ENCODE measurements at regions not wholly inside any gene's neighbourhood (a gene's known extent, or its start where the extent isn't known, plus 50 kb on each side); places are given as distances from the start of the nearest gene placed in this dataset.

GRCh38 chrX:30504309-30504708 is 73.3 kb downstream of the TASL start:
- TF ChIP-seq CTCF (IDR thresholded peaks at IDR 0.05; ENCODE audit: low read depth, low read length), result no peak
- TF ChIP-seq MYC (IDR thresholded peaks at IDR 0.05; ENCODE audit: low read depth, low read length), result no peak
- TF ChIP-seq, protein P1, sequence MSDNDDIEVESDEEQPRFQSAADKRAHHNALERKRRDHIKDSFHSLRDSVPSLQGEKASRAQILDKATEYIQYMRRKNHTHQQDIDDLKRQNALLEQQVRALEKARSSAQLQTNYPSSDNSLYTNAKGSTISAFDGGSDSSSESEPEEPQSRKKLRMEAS (IDR thresholded peaks at IDR 0.05; ENCODE audit: low read depth, low read length), result no peak
- TF ChIP-seq POLR2A (IDR thresholded peaks at IDR 0.05; ENCODE audit: extremely low read depth, insufficient read length), result no peak
- peak; percentile 40 for DNase-seq (ENCODE audit: low read depth)
- H3K4me3 ChIP-seq (ENCODE audit: low read depth, low read length), result no peak overlapping the region

- no peak overlapping the region for H3K4me3 ChIP-seq (ENCODE audit: low read depth, low read length)
- TF ChIP-seq CTCF (IDR thresholded peaks at IDR 0.05; ENCODE audit: low read depth, low read length) (no peak), POLR2A (IDR thresholded peaks at IDR 0.05; ENCODE audit: extremely low read depth, insufficient read length) (no peak), MYC (IDR thresholded peaks at IDR 0.05; ENCODE audit: low read depth, low read length) (no peak)
- TF ChIP-seq, protein P1 (IDR thresholded peaks at IDR 0.05; ENCODE audit: low read depth, low read length), result no peak
- no peak for DNase-seq (ENCODE audit: low read depth)
Observed at GRCh38 chrX:30495468-30495867, 82.1 kb downstream of the TASL start.

DNA sequence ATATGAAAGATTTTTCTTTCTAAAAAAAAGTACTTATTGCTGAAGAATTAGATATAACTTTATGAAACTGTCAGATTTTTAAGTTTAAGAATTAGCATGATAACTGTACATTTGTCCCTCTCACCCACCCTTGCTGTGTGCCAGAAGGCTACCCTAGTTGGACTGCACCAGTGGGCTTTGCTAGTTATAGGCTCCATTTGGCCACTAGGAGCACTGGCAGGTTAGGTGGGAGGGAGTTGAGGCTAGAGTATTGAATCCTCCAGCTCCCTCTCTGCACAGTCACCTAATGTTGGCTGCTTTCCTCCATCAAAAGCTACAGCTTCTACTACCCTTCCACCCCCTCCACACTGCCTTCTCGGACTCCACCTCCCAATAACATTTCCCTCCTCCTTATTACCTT is 84.2 kb downstream of the TASL start:
- TF ChIP-seq CTCF (IDR thresholded peaks at IDR 0.05; ENCODE audit: low read depth, low read length), result no peak
- TF ChIP-seq POLR2A (IDR thresholded peaks at IDR 0.05; ENCODE audit: extremely low read depth, insufficient read length), result no peak
- TF ChIP-seq, protein P1 (IDR thresholded peaks at IDR 0.05; ENCODE audit: low read depth, low read length), result no peak
- no peak for TF ChIP-seq MYC (IDR thresholded peaks at IDR 0.05; ENCODE audit: low read depth, low read length)
- no peak for DNase-seq (ENCODE audit: low read depth)
- H3K4me3 ChIP-seq (ENCODE audit: low read depth, low read length), result no peak overlapping the region

GRCh38 chrX:30489323-30489722 is 88.2 kb downstream of the TASL start:
- no peak overlapping the region for H3K4me3 ChIP-seq (ENCODE audit: low read depth, low read length)
- TF ChIP-seq, protein P1 (IDR thresholded peaks at IDR 0.05; ENCODE audit: low read depth, low read length), result no peak
- peak; percentile 11 for TF ChIP-seq CTCF (IDR thresholded peaks at IDR 0.05; ENCODE audit: low read depth, low read length)
- DNase-seq (ENCODE audit: low read depth), result peak; percentile 36

GRCh38 chrX:30488092-30488491 is 89.5 kb downstream of the TASL start:
- peak; percentile 26 for DNase-seq (ENCODE audit: low read depth)
- TF ChIP-seq MYC (IDR thresholded peaks at IDR 0.05; ENCODE audit: low read depth, low read length) (no peak), CTCF (IDR thresholded peaks at IDR 0.05; ENCODE audit: low read depth, low read length) (no peak), POLR2A (IDR thresholded peaks at IDR 0.05; ENCODE audit: extremely low read depth, insufficient read length) (no peak)
- TF ChIP-seq, protein P1 (IDR thresholded peaks at IDR 0.05; ENCODE audit: low read depth, low read length), result no peak
- H3K4me3 ChIP-seq (ENCODE audit: low read depth, low read length), result no peak overlapping the region

- no peak for DNase-seq (ENCODE audit: low read depth)
- TF ChIP-seq CTCF (IDR thresholded peaks at IDR 0.05; ENCODE audit: low read depth, low read length), result no peak
Observed at GRCh38 chrX:30483996-30484395, 93.6 kb downstream of the TASL start.

More at GRCh38 chrX:30483996-30484395, 93.6 kb downstream of the TASL start:
- no peak overlapping the region for H3K4me3 ChIP-seq (ENCODE audit: low read depth, low read length)
